ENCODE measurements at regions not wholly inside any gene's neighbourhood (a gene's known extent, or its start where the extent isn't known, plus 50 kb on each side); places are given as distances from the start of the nearest gene placed in this dataset.

DNA sequence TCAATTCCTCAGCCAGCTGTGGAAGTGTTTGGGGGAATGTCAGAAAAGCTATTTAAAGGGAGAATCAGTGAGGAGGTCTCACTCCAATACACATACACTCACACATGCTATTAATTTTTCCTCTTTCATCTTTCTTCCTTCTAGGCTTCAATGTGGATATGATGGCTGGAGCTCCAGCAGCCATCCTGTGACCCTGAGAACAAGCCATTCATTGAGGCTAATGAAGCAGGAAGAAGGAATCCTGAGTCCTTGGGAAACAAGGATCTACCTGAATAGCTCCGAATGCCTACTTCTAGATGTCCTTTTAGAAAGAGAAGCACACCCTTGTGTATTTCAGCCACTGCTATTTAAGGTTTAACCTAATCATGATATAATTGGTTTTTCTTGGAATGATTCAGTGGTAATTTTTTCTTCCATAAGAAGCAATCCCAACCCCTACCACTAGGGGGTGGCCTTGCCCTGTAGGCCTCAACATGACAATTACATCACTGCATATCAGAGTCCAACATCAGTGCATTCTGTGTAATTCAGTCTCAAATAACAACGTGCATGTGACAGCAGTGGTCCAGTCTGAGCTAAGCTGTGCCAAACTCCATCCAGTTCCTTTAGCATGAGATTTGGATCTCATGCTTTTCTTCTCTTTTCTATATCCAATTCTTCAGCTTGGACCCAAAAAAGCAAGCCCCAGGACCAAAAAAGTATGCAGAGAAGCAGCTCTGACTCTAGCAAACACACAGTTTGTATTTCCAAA, 85.3 kb upstream of the ANKRD1 start:
- Histone ChIP-seq H3K27ac (replicated peaks) (peak overlapping the region; percentile 61), H3K9me3 (replicated peaks) (no peaks in the 10 kb centered on the region), H3K4me1 (peaks cover 10% of the 10 kb centered on the region), H3K36me3 (no peaks in the 10 kb centered on the region), H3K27me3 (ENCODE audit: low read depth) (no peaks in the 10 kb centered on the region), H3K4me3 (no peak overlapping the region)
- no peak for DNase-seq
- TF ChIP-seq, protein P1, sequence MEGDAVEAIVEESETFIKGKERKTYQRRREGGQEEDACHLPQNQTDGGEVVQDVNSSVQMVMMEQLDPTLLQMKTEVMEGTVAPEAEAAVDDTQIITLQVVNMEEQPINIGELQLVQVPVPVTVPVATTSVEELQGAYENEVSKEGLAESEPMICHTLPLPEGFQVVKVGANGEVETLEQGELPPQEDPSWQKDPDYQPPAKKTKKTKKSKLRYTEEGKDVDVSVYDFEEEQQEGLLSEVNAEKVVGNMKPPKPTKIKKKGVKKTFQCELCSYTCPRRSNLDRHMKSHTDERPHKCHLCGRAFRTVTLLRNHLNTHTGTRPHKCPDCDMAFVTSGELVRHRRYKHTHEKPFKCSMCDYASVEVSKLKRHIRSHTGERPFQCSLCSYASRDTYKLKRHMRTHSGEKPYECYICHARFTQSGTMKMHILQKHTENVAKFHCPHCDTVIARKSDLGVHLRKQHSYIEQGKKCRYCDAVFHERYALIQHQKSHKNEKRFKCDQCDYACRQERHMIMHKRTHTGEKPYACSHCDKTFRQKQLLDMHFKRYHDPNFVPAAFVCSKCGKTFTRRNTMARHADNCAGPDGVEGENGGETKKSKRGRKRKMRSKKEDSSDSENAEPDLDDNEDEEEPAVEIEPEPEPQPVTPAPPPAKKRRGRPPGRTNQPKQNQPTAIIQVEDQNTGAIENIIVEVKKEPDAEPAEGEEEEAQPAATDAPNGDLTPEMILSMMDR (IDR thresholded peaks at IDR 0.05; ENCODE audit: borderline replicate concordance), result peak; percentile 92
- intact Hi-C loops (cut with micrococcal nuclease), result no loop called here

DNA sequence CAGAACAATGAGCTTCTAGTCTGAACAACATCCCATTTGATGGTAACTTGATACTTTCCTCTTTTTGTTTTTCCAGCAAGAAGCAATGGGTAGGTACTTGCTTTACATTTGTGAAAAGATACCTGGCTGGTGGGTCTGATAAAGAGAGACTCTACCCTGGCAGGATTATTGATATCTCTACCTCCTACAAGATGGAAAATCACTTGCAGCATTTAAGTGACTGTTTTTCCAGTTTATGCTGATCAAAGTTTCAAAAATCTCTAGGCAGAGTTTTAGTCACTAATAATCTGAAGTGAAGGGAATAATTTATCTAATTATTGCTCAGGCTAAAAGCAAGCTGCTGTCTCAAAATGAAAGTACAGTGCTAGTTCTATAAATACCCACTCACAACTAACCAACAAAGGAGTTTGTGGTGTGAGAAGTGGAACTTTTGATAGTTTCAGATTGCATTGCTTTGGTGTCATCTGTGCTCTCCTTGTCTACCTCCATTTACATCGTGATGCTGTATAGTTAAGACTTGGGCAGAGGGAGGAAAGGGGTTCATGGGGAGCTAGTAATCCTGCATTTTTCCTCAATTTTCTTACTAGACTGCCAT, 86.0 kb upstream of the ANKRD1 start:
- TF ChIP-seq, protein P1 (IDR thresholded peaks at IDR 0.05; ENCODE audit: borderline replicate concordance), result no peak
- Histone ChIP-seq H3K27ac (replicated peaks) (peak overlapping the region; percentile 61), H3K36me3 (no peaks in the 10 kb centered on the region), H3K27me3 (ENCODE audit: low read depth) (no peaks in the 10 kb centered on the region), H3K4me3 (no peak overlapping the region), H3K9me3 (replicated peaks) (no peaks in the 10 kb centered on the region), H3K4me1 (peaks cover 10% of the 10 kb centered on the region)
- DNase-seq, result no peak
- intact Hi-C loops (cut with micrococcal nuclease), result no loop called here

DNA sequence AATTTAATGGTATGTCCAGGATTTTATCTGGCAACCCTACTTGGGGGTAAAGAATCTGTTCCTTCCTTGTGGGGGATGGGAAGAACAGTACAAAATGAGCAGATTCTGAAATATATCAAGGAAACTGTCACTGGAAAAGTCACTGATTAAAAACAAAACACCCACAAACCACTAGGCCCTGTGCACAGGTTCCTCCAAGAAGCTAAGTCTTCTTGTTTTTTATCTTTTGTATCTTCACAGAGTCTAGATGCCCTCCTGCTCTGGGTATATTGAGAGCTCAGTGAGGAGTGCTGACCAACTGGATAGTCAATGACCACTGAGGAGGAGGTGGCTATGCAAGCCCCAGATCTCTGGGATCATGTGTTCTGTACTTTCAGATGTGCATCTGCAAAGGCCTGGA, 86.8 kb upstream of the ANKRD1 start:
- no peaks in the 10 kb centered on the region for H3K36me3 ChIP-seq
- no peak for DNase-seq
- peaks cover 10% of the 10 kb centered on the region for H3K4me1 ChIP-seq
- intact Hi-C loops (cut with micrococcal nuclease), result no loop called here
- no peaks in the 10 kb centered on the region for H3K27me3 ChIP-seq (ENCODE audit: low read depth)
- no peak overlapping the region for H3K4me3 ChIP-seq
- TF ChIP-seq, protein P1 (IDR thresholded peaks at IDR 0.05; ENCODE audit: borderline replicate concordance), result no peak
- no peaks in the 10 kb centered on the region for H3K9me3 ChIP-seq (replicated peaks)
- no peak overlapping the region for H3K27ac ChIP-seq (replicated peaks)

DNA sequence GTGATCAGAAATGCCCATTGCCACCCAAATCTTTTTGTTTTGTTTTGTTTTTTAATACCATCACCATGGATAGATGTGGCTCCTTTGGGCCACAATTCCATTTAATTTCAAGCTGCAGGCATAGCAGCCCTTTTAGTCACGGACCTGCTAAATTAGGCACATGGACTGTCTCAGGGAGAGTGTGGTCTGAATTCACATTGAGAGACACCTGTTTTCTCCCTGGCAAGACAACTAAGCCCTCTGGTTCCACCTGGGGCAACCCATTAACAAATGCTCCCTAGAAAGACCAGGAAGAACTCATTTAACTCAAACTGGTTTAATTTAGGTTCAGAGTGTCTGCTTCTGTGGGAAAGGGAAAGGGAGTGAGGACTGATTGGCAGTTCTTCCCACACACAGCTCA, 88.2 kb upstream of the ANKRD1 start:
- intact Hi-C loops (cut with micrococcal nuclease), result no loop called here
- TF ChIP-seq, protein P1 (IDR thresholded peaks at IDR 0.05; ENCODE audit: borderline replicate concordance), result no peak
- no peak overlapping the region for H3K4me3 ChIP-seq
- H3K27me3 ChIP-seq (ENCODE audit: low read depth), result no peaks in the 10 kb centered on the region
- no peak for DNase-seq
- H3K4me1 ChIP-seq, result peaks cover 10% of the 10 kb centered on the region
- H3K36me3 ChIP-seq, result no peaks in the 10 kb centered on the region
- H3K27ac ChIP-seq (replicated peaks), result no peak overlapping the region
- H3K9me3 ChIP-seq (replicated peaks), result no peaks in the 10 kb centered on the region

DNA sequence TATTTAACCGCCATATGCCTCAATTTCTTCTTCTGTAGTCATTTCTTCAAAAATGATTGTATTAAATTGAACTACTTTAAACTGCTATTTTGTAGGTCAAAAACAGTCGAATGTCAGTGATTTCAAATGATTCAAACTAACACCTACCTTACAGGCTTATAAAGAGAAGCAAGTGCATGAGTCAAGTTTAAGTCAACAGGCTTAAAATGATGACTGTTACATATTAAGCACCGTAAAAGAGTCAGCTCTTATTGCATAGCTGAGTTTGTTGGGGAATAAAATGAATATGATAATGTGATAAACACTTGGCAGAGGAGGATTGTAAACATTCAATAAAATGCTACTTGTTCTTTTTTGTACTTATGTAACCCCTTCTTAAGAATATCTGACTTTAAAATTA, 90.1 kb upstream of the ANKRD1 start:
- TF ChIP-seq, protein P1 (IDR thresholded peaks at IDR 0.05; ENCODE audit: borderline replicate concordance), result no peak

More for the DNA sequence above, 90.1 kb upstream of the ANKRD1 start:
- Histone ChIP-seq H3K36me3 (no peaks in the 10 kb centered on the region), H3K4me1 (peaks cover 10% of the 10 kb centered on the region), H3K4me3 (no peak overlapping the region), H3K27ac (replicated peaks) (no peak overlapping the region), H3K9me3 (replicated peaks) (no peaks in the 10 kb centered on the region), H3K27me3 (ENCODE audit: low read depth) (no peaks in the 10 kb centered on the region)
- DNase-seq, result no peak
- intact Hi-C loops (cut with micrococcal nuclease), result no loop called here
